Neural progenitor cell (in vitro differentiated cells): ENCODE measurements at regions not wholly inside any gene's neighbourhood (a gene's known extent, or its start where the extent isn't known, plus 50 kb on each side); places are given as distances from the start of the nearest gene placed in this dataset.

Experiments
- DNase-seq: peaks from one replicate; pipeline ENCODE4 v3.0.0-alpha.2; 2016; ENCODE audit warnings: low spot score
- H2AFZ ChIP-seq: fragments of 200-600 bp; sonication (generic); replicated peaks from 2 replicates; pipeline ENCODE4 v1.6.1; 2016; ENCODE audit warnings: antibody characterized with exemption
- H3F3A ChIP-seq: fragments of 200-600 bp; sonication (generic); 2 replicates; pipeline ENCODE4 v1.6.1; 2016; ENCODE audit warnings: antibody characterized with exemption, low read depth
- H3K27ac ChIP-seq: fragments of 200-600 bp; sonication (generic); 2 replicates; pipeline ENCODE4 v1.5.1; 2016; ENCODE audit warnings: mild to moderate bottlenecking
- H3K27me3 ChIP-seq: fragments of 200-600 bp; sonication (generic); 2 replicates; pipeline ENCODE4 v1.6.1; 2016; ENCODE audit warnings: mild to moderate bottlenecking, moderate library complexity
- H3K36me3 ChIP-seq: fragments of 200-600 bp; sonication (generic); 2 replicates; pipeline ENCODE4 v1.5.1; 2016
- H3K4me1 ChIP-seq: fragments of 200-600 bp; sonication (generic); 2 replicates; pipeline ENCODE4 v1.6.1; 2016; ENCODE audit warnings: mixed run types
- H3K4me2 ChIP-seq: fragments of 200-600 bp; sonication (generic); 2 replicates; pipeline ENCODE4 v1.6.1; 2016
- H3K4me3 ChIP-seq: fragments of 200-600 bp; sonication (generic); 2 replicates; pipeline ENCODE4 v1.5.1; 2016
- H3K79me2 ChIP-seq: fragments of 200-600 bp; sonication (generic); 2 replicates; pipeline ENCODE4 v1.6.1; 2016; ENCODE audit warnings: low read depth
- H3K9ac ChIP-seq: fragments of 200-600 bp; sonication (generic); 2 replicates; pipeline ENCODE4 v1.6.1; 2016
- H3K9me3 ChIP-seq: fragments of 200-600 bp; sonication (generic); 2 replicates; pipeline ENCODE4 v1.5.1; 2016; ENCODE audit warnings: low read depth
- H4K20me1 ChIP-seq: fragments of 200-600 bp; sonication (generic); 2 replicates; pipeline ENCODE4 v1.6.1; 2016; ENCODE audit warnings: low read depth
- H3K27ac Mint-ChIP-seq: 3 replicates; pipeline ENCODE4 v1.8.0; 2021; ENCODE audit warnings: mixed read lengths
- H3K27me3 Mint-ChIP-seq: 2 replicates; pipeline ENCODE4 v1.8.0; 2022; ENCODE audit warnings: low read depth, mild to moderate bottlenecking, inconsistent platforms, moderate library complexity, mixed read lengths; ENCODE audit not compliant: insufficient read depth
- H3K36me3 Mint-ChIP-seq: 3 replicates; pipeline ENCODE4 v1.8.0; 2021; ENCODE audit warnings: mixed read lengths
- H3K4me1 Mint-ChIP-seq: 3 replicates; pipeline ENCODE4 v1.8.0; 2021; ENCODE audit warnings: mixed read lengths
- H3K4me3 Mint-ChIP-seq: 3 replicates; pipeline ENCODE4 v1.8.0; 2021; ENCODE audit warnings: mild to moderate bottlenecking, moderate library complexity, mixed read lengths
- H3K9me3 Mint-ChIP-seq: 3 replicates; pipeline ENCODE4 v1.8.0; 2020; ENCODE audit warnings: mixed read lengths
- CTCF ChIP-seq: fragments of 200-600 bp; sonication (generic); IDR thresholded peaks from 2 replicates; pipeline ENCODE4 v1.5.1; 2017; ENCODE audit warnings: antibody characterized with exemption, mild to moderate bottlenecking
- EZH2 ChIP-seq: fragments of 200-600 bp; sonication (generic); IDR thresholded peaks from 2 replicates; pipeline ENCODE4 v1.6.1; 2017; ENCODE audit warnings: antibody characterized with exemption, mild to moderate bottlenecking, moderate library complexity
- EZH2phosphoT487 ChIP-seq: fragments of 200-600 bp; sonication (generic); IDR thresholded peaks from 2 replicates; pipeline ENCODE4 v1.6.1; 2017; ENCODE audit warnings: antibody characterized with exemption

- no peak overlapping the region for H3K27ac ChIP-seq
- no peak overlapping the region for H3K4me3 ChIP-seq
- peak overlapping the region; percentile 23 for H3K27ac Mint-ChIP-seq
These were observed 63.5 kb downstream of the DNTTIP2 start for GRCh38 chr1:93815366-93816110.

DNA sequence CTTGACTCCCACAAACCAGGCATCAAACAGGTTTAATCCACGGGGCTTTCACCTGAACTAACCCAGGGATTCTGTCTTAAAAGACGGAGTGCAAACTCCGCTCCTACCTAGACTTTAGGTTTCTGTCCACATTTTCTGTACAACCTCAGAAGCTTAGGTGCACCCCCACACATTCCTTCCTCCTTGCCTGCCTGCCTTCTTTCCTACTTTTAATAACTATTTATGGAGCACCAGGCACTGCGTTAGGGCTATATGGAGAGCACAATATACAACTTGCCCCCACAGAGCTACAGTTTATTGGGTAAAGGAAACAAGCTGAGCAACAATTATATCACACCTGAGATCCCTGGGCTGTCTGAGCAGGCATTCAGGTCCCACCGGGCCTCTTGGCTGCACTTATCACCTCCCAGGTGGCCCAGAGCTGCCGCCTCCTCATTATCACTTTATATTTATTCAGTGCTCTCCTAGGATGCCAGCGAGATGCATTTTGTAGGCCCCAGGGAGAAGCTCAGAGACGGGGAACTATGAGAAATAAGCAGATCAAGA lies 64.1 kb downstream of the DNTTIP2 start:
- Histone ChIP-seq H2AFZ (no peak overlapping the region), H3K9ac (no peak overlapping the region), H3K4me3 (no peak overlapping the region), H3K4me1 (peaks cover 3% of the 10 kb centered on the region), H3F3A (peaks cover 9% of the 10 kb centered on the region), H3K27me3 (no peaks in the 10 kb centered on the region), H3K36me3 (no peaks in the 10 kb centered on the region), H3K9me3 (no peaks in the 10 kb centered on the region), H3K79me2 (no peaks in the 10 kb centered on the region), H4K20me1 (peaks cover 6% of the 10 kb centered on the region), H3K4me2 (no peak overlapping the region), H3K27ac (no peak overlapping the region)
- TF ChIP-seq CTCF: no peak
- no peak for TF ChIP-seq EZH2
- no peak for TF ChIP-seq EZH2phosphoT487
- H3K27ac Mint-ChIP-seq: peak overlapping the region; percentile 32
- H3K4me1 Mint-ChIP-seq: peaks cover 34% of the 10 kb centered on the region
- peaks cover 6% of the 10 kb centered on the region for H3K27me3 Mint-ChIP-seq
- H3K36me3 Mint-ChIP-seq: peaks cover 8% of the 10 kb centered on the region
- no peak for DNase-seq
- H3K4me3 Mint-ChIP-seq: no peak overlapping the region
- H3K9me3 Mint-ChIP-seq: peaks cover 3% of the 10 kb centered on the region

More at GRCh38 chr1:93815366-93816110, 63.5 kb downstream of the DNTTIP2 start:
- Mint-ChIP-seq H3K4me1 (peaks cover 37% of the 10 kb centered on the region), H3K4me3 (peak overlapping the region; percentile 17), H3K36me3 (peaks cover 6% of the 10 kb centered on the region), H3K9me3 (no peaks in the 10 kb centered on the region), H3K27me3 (peaks cover 6% of the 10 kb centered on the region)
- peaks cover 9% of the 10 kb centered on the region for H3F3A ChIP-seq
- no peaks in the 10 kb centered on the region for H3K36me3 ChIP-seq
- H2AFZ ChIP-seq: no peak overlapping the region
- H3K27me3 ChIP-seq: no peaks in the 10 kb centered on the region
- peaks cover 8% of the 10 kb centered on the region for H3K4me1 ChIP-seq
- TF ChIP-seq EZH2 (no peak), CTCF (no peak), EZH2phosphoT487 (no peak)
- peaks cover 6% of the 10 kb centered on the region for H4K20me1 ChIP-seq
- no peak overlapping the region for H3K4me2 ChIP-seq
- no peaks in the 10 kb centered on the region for H3K9me3 ChIP-seq
- H3K79me2 ChIP-seq: no peaks in the 10 kb centered on the region
- DNase-seq: no peak
- no peak overlapping the region for H3K9ac ChIP-seq

DNA sequence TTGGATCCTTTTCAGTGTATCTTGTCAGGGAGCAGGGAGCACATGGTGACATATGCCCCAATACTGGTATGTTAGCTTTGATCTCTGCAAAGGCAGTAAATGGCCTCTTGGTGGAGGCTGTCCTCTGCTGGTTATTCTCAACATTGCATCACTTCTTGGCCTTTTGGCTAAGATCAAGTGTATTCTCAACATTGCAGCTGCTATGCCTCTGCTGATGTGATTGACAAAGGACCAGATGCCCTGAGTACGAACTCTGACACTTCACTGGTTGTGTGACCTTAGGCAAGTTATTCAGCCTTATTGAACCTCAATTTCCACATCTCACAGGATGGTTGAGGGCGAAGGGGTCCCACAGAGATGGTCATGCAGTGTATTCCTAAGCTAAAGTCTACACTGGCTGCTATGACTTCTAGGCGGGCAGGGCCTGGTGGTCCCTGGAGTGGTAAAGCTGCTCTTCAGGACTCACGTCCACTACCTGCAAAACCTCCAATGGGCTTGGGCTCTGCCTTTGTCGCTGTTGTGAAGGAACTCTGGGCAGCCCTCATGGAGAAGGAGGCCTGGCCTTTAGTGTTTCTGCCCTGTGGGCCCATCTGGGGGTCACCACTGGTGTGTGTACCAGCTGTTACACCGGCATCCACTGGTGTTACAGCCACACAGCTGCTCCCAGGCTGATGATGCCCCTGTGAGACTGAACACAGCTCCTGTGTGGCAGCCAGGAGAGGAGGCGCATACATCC lies 64.8 kb downstream of the DNTTIP2 start:
- Mint-ChIP-seq H3K27ac (no peak overlapping the region), H3K27me3 (peaks cover 6% of the 10 kb centered on the region), H3K4me3 (no peak overlapping the region), H3K36me3 (peaks cover 8% of the 10 kb centered on the region), H3K4me1 (peaks cover 34% of the 10 kb centered on the region), H3K9me3 (peaks cover 3% of the 10 kb centered on the region)
- DNase-seq: peak; percentile 82
- TF ChIP-seq EZH2 (no peak), CTCF (peak; percentile 99)
- H3K9ac ChIP-seq: no peak overlapping the region
- H3K36me3 ChIP-seq: no peaks in the 10 kb centered on the region
- no peaks in the 10 kb centered on the region for H3K79me2 ChIP-seq
- H3K27me3 ChIP-seq: no peaks in the 10 kb centered on the region
- H4K20me1 ChIP-seq: peaks cover 6% of the 10 kb centered on the region
- no peak overlapping the region for H3K4me2 ChIP-seq
- no peak overlapping the region for H3K27ac ChIP-seq
- H3K9me3 ChIP-seq: no peaks in the 10 kb centered on the region
- H3K4me3 ChIP-seq: no peak overlapping the region
- H3F3A ChIP-seq: peaks cover 9% of the 10 kb centered on the region
- H3K4me1 ChIP-seq: peaks cover 3% of the 10 kb centered on the region
- no peak overlapping the region for H2AFZ ChIP-seq
